ENCODE measurements at regions not wholly inside any gene's neighbourhood (a gene's known extent, or its start where the extent isn't known, plus 50 kb on each side); places are given as distances from the start of the nearest gene placed in this dataset.

DNA sequence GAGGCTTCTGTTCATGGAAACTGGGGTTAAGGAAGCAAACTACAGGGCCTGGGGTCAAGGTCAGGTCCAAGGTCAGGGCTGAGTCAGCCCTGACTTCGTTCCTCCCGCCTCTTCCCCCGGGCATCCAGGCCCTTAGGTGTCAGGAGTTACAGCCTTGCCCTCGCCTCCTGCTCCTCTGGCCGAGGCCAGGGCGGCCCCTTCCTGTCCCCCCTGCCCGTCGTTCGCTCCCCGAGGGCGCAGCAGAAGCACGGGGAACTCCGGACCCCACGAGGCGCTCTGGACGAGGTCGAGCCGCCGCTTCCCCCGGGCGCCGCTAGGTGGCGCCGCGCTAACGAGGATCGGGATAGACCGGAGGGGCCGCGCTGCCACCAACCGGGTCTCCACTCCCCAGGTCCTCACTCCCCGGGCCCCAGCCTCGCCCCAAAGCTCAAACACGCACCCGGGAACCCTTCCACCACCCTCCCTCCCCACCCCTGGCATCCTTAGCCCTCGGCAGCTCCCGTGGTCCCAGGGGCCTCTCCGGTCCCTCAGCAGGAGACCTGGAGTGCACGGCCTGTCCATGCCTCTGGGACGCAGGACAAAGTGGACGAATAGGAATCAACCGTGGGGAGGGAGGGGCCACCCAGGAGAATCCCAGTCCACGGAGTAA, 59.2 kb upstream of the MYL10 start:
- no peak overlapping the region for H3K4me3 ChIP-seq (ENCODE audit: low read depth, low read length)
- DNase-seq (ENCODE audit: low read depth) = no peak
- TF ChIP-seq, protein P1, sequence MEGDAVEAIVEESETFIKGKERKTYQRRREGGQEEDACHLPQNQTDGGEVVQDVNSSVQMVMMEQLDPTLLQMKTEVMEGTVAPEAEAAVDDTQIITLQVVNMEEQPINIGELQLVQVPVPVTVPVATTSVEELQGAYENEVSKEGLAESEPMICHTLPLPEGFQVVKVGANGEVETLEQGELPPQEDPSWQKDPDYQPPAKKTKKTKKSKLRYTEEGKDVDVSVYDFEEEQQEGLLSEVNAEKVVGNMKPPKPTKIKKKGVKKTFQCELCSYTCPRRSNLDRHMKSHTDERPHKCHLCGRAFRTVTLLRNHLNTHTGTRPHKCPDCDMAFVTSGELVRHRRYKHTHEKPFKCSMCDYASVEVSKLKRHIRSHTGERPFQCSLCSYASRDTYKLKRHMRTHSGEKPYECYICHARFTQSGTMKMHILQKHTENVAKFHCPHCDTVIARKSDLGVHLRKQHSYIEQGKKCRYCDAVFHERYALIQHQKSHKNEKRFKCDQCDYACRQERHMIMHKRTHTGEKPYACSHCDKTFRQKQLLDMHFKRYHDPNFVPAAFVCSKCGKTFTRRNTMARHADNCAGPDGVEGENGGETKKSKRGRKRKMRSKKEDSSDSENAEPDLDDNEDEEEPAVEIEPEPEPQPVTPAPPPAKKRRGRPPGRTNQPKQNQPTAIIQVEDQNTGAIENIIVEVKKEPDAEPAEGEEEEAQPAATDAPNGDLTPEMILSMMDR (IDR thresholded peaks at IDR 0.05; ENCODE audit: control insufficient read depth, extremely low read depth, insufficient read depth) = peak; percentile 84

DNA sequence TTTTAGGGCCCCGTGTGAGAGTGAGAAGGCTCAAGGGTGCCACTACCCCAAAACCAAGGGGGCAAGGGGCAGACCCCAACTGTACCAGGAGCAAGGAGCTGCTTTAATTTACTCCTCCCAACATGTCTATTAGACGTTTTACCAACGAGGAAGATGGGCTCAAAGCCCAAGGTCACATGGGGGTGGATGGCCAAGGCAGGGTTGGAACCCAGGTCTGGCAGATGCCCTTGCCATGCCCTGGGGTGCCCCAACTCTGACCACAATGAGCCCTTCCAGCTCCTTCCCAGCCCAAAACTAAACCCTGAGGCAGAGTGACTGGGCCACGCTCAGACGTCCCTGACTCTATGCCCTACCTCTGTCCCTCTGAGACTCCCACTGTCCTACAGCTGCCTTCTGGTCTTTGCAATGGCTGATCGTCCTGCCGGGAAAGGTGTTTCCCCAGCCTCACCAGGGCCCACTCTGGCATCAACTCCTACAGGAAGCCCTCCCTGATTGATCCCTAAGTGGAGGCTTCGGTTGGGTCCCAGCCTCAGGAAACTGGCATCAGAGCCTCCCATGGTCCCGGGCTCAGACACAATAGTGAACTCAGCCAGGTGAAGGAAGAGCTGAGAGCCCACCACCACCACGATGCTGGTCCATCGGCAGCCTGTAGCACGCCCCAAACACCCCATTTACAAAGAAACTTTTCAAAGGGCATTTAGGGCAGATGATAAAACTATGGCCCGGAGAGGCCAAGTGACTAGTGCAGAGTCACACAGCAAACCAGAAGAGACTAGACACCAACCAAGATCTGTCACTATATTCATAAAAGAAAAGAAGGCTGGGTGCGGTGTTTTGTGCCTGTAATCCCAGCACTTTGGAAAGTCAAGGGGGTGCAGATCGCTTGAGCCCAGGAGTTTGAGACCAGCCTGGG, 60.2 kb upstream of the MYL10 start:
- H3K4me3 ChIP-seq (ENCODE audit: low read depth, low read length) = no peak overlapping the region
- DNase-seq (ENCODE audit: low read depth) = no peak
- TF ChIP-seq, protein P1 (IDR thresholded peaks at IDR 0.05; ENCODE audit: control insufficient read depth, extremely low read depth, insufficient read depth) = no peak

DNA sequence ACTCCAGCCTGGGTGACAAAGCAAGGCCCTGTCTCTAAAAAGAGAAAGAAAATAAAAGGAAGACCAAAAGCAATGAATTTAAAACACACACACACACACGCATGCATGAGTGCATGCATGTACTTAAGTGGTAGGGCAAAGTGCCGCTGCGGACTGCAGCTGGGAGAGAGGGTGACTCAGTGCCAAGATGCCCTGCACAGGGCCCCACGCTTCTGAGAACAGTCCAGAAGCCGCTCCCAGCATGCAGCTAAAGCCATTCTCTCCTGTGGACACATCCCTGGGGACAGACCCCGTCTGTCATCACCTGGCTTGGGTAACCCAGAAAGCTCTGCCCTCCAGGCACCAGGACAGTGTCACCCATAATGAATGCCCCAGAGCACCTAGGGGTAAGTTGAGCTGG, 61.0 kb upstream of the MYL10 start:
- no peak overlapping the region for H3K4me3 ChIP-seq (ENCODE audit: low read depth, low read length)
- TF ChIP-seq, protein P1 (IDR thresholded peaks at IDR 0.05; ENCODE audit: control insufficient read depth, extremely low read depth, insufficient read depth) = no peak

DNA sequence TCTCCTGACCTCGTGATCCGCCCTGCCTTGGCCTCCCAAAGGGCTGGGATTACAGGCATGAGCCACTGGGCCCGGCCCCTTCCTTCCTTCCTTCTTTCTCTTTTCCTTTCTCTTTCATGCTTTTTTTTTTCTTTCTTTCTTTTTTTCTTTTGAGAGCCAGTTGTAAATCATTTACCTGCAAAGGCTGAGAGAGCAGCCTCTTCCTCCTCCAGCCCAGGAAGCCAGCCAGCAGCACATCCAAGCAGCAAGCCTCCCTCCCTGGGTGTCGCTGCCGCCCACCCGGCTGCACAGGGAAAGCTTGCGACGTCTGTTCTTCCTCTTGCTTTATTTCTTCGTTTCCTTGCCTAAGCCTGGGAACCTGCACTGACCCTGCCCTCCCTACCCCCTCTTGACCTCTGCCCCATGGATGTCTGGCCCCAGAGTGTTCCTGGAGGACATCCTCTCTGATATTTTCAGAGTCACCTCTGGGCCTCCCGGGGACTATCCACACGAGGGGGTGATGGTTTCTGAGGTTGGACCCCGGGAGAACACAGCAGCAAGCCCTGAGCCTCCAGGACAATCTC, 62.8 kb upstream of the MYL10 start:
- DNase-seq (ENCODE audit: low read depth) = no peak
- TF ChIP-seq, protein P1 (IDR thresholded peaks at IDR 0.05; ENCODE audit: control insufficient read depth, extremely low read depth, insufficient read depth) = no peak
- no peak overlapping the region for H3K4me3 ChIP-seq (ENCODE audit: low read depth, low read length)

More for the DNA sequence above, 61.0 kb upstream of the MYL10 start:
- DNase-seq (ENCODE audit: low read depth) = no peak

- TF ChIP-seq, protein P1 (IDR thresholded peaks at IDR 0.05; ENCODE audit: control insufficient read depth, extremely low read depth, insufficient read depth) = no peak
- no peak overlapping the region for H3K4me3 ChIP-seq (ENCODE audit: low read depth, low read length)
- DNase-seq (ENCODE audit: low read depth) = no peak
These were observed 64.5 kb upstream of the MYL10 start for GRCh38 chr7:101693498-101694091.

GRCh38 chr7:101698964-101699363, 69.9 kb upstream of the MYL10 start:
- H3K4me3 ChIP-seq (ENCODE audit: low read depth, low read length) = no peak overlapping the region
- TF ChIP-seq, protein P1 (IDR thresholded peaks at IDR 0.05; ENCODE audit: control insufficient read depth, extremely low read depth, insufficient read depth) = no peak
- no peak for DNase-seq (ENCODE audit: low read depth)
